ENCODE measurements at regions not wholly inside any gene's neighbourhood (a gene's known extent, or its start where the extent isn't known, plus 50 kb on each side); places are given as distances from the start of the nearest gene placed in this dataset.

DNA sequence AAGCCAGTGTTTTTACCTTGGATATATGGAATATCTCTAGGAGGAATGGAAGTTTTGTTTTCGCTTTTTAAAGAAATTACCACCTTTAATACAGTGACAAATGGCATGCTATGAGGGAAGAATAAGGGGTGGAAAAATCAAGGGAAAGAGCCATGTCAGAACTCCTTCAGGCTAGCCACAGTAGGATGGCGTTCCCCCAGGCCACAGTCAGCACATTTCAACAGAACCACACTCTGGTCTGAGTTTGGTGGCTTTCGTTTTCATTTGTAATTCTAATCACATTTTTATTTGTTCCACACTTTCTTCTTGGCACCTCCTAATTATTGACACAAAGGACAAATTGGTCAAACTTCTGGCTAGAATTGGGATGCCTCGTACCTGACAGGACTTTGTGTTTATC, 60.3 kb upstream of the RCOR3 start:
- TF ChIP-seq CTCF (IDR thresholded peaks at IDR 0.05) (no peak), POLR2A (IDR thresholded peaks at IDR 0.05) (no peak), EP300 (IDR thresholded peaks at IDR 0.05) (no peak), POLR2AphosphoS5 (IDR thresholded peaks at IDR 0.05) (no peak)
